ENCODE measurements at regions not wholly inside any gene's neighbourhood (a gene's known extent, or its start where the extent isn't known, plus 50 kb on each side); places are given as distances from the start of the nearest gene placed in this dataset.

DNA sequence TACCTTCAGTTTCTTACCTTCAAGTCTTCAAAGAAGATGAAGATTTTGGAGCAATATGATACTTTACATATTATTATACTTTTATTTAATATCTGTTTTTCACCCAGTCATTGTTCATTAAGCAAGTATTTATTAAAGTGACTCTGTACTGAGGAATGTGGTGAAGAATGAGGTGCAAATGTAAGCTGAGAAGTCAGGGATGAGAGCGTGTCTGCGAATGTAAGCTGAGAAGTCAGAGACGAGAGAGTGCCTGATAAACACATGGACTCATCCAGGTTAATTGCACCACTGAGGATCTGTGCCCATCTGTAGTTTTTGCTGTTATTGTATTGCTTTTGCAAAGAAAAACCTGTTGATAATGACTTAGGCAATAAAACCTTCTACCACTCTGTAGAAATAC is 211.9 kb upstream of the FAR2 start:
- Mint-ChIP-seq H3K4me1 (no peaks in the 10 kb centered on the region), H3K4me3 (no peak overlapping the region), H3K27me3 (no peaks in the 10 kb centered on the region), H3K27ac (no peak overlapping the region), H3K36me3 (ENCODE audit: low read depth) (no peaks in the 10 kb centered on the region), H3K9me3 (no peaks in the 10 kb centered on the region)
- ChIA-PET CTCF (no interaction called here), POLR2A (no interaction called here)
- DNase-seq: no peak

- Mint-ChIP-seq H3K4me1 (no peaks in the 10 kb centered on the region), H3K9me3 (no peaks in the 10 kb centered on the region), H3K4me3 (no peak overlapping the region), H3K27me3 (no peaks in the 10 kb centered on the region), H3K27ac (no peak overlapping the region), H3K36me3 (ENCODE audit: low read depth) (no peaks in the 10 kb centered on the region)
- DNase-seq: no peak
- ChIA-PET POLR2A (no interaction called here), CTCF (no interaction called here)
Measured at GRCh38 chr12:28938056-28938455, 211.0 kb upstream of the FAR2 start.

- ChIA-PET POLR2A (no interaction called here), CTCF (no interaction called here)
- H3K27me3 Mint-ChIP-seq: no peaks in the 10 kb centered on the region
- no peaks in the 10 kb centered on the region for H3K9me3 Mint-ChIP-seq
- DNase-seq: no peak
- H3K27ac Mint-ChIP-seq: no peak overlapping the region
- H3K4me3 Mint-ChIP-seq: no peak overlapping the region
- H3K36me3 Mint-ChIP-seq (ENCODE audit: low read depth): no peaks in the 10 kb centered on the region
- H3K4me1 Mint-ChIP-seq: no peaks in the 10 kb centered on the region
Measured at GRCh38 chr12:28938581-28939235, 210.4 kb upstream of the FAR2 start.

- Mint-ChIP-seq H3K4me3 (no peak overlapping the region), H3K9me3 (no peaks in the 10 kb centered on the region), H3K36me3 (ENCODE audit: low read depth) (no peaks in the 10 kb centered on the region), H3K4me1 (no peaks in the 10 kb centered on the region), H3K27me3 (no peaks in the 10 kb centered on the region), H3K27ac (no peak overlapping the region)
- POLR2A ChIA-PET: no interaction called here
- no peak for DNase-seq
- CTCF ChIA-PET: no interaction called here
Measured at GRCh38 chr12:28939427-28939826, 209.7 kb upstream of the FAR2 start.

DNA sequence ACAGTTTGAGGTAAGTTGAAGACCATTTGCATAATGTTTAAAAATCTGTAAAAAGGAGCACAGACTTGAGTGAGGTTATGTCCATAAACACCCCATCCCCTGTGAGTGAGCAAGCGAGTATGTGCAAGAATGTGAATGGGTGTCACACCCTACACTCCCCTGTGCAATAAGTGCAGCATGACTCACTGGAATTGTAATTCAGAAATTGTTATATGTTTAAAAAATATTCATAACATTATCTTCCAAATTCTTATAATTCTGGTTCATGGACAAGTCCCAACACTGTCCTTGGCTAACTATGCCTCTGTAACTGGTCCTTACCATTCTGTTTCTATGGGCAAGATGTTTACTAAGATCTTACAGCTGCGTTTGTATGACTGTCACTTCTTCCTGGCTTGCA is 207.8 kb upstream of the FAR2 start:
- CTCF ChIA-PET: no interaction called here
- H3K27ac Mint-ChIP-seq: no peak overlapping the region
- no peaks in the 10 kb centered on the region for H3K9me3 Mint-ChIP-seq
- no peaks in the 10 kb centered on the region for H3K4me1 Mint-ChIP-seq
- POLR2A ChIA-PET: no interaction called here
- no peaks in the 10 kb centered on the region for H3K36me3 Mint-ChIP-seq (ENCODE audit: low read depth)
- no peak overlapping the region for H3K4me3 Mint-ChIP-seq
- H3K27me3 Mint-ChIP-seq: no peaks in the 10 kb centered on the region
- no peak for DNase-seq

- POLR2A ChIA-PET: no interaction called here
- Mint-ChIP-seq H3K27me3 (no peaks in the 10 kb centered on the region), H3K36me3 (ENCODE audit: low read depth) (no peaks in the 10 kb centered on the region), H3K9me3 (no peaks in the 10 kb centered on the region), H3K27ac (no peak overlapping the region), H3K4me3 (no peak overlapping the region), H3K4me1 (no peaks in the 10 kb centered on the region)
- CTCF ChIA-PET: no interaction called here
- DNase-seq: no peak
Measured at GRCh38 chr12:28946361-28946760, 202.7 kb upstream of the FAR2 start.

DNA sequence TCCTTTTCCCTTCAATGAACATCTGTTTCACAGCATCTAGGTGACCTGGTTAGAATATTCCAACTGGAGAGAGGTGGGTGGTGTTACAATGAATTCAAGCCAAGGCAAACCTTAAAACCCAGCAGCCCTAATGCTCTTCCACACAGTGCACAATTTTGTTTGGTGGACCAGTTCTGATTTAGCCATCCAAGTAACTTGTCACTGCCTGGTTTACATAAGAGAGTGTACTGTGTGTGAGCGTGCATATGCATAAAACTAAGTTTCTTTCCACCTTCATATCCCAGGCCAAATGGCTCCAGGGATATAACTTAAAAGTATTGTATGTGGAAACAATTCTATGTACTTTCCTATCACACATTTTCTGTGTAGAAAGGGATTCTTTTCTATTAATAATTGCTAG is 200.4 kb upstream of the FAR2 start:
- ChIA-PET POLR2A (no interaction called here), CTCF (no interaction called here)
- Mint-ChIP-seq H3K27ac (no peak overlapping the region), H3K36me3 (ENCODE audit: low read depth) (no peaks in the 10 kb centered on the region), H3K9me3 (no peaks in the 10 kb centered on the region), H3K4me1 (no peaks in the 10 kb centered on the region), H3K4me3 (no peak overlapping the region), H3K27me3 (no peaks in the 10 kb centered on the region)
- DNase-seq: no peak

DNA sequence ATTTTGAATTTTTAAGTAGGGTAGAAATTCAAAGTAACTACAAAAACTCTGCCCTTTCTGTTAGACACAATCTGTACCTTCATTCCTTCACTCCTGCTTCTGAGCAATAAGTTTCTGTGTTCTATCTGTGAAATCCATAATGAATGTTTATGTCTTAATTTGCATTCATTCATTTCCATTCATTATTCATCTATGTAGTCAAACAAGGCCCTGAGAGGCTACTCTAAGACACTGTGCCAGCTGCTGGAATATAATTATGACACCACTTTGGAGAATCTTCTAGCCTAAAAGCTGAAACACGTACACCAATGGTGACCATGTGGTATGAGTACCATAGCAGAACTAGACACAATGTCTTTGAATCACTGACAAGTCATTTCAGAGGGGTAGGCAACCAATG is 199.9 kb upstream of the FAR2 start:
- Mint-ChIP-seq H3K4me1 (no peaks in the 10 kb centered on the region), H3K36me3 (ENCODE audit: low read depth) (no peaks in the 10 kb centered on the region), H3K27me3 (no peaks in the 10 kb centered on the region), H3K4me3 (no peak overlapping the region), H3K9me3 (no peaks in the 10 kb centered on the region), H3K27ac (no peak overlapping the region)
- CTCF ChIA-PET: no interaction called here
- POLR2A ChIA-PET: no interaction called here
- DNase-seq: no peak

GRCh38 chr12:28950049-28950448 is 199.0 kb upstream of the FAR2 start:
- no peak overlapping the region for H3K27ac Mint-ChIP-seq
- H3K9me3 Mint-ChIP-seq: no peaks in the 10 kb centered on the region
- CTCF ChIA-PET: no interaction called here
- DNase-seq: no peak
- H3K4me1 Mint-ChIP-seq: no peaks in the 10 kb centered on the region
- no peaks in the 10 kb centered on the region for H3K27me3 Mint-ChIP-seq
- POLR2A ChIA-PET: no interaction called here
- H3K36me3 Mint-ChIP-seq (ENCODE audit: low read depth): no peaks in the 10 kb centered on the region
- H3K4me3 Mint-ChIP-seq: no peak overlapping the region

DNA sequence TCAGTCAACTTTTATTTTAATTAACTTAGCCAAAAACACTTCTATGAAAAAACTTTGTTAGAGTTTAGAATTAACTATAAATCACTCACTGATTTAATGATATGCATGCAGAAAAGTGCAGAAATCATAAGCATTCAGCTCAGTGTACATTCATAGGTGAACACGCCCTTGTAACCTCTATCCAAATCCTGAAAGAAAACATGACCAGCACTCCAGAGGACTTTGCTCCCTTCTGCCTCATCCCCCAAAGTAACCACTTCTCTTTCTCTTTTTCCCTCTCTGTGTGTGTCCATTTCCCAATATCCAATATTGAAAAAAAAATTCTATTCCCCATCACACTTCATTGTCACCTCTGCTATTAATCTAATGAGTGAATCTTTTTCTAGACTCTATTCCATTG is 197.1 kb upstream of the FAR2 start:
- H3K4me1 Mint-ChIP-seq: no peaks in the 10 kb centered on the region
- DNase-seq: no peak
- no peaks in the 10 kb centered on the region for H3K36me3 Mint-ChIP-seq (ENCODE audit: low read depth)
- no peaks in the 10 kb centered on the region for H3K27me3 Mint-ChIP-seq
- no peak overlapping the region for H3K4me3 Mint-ChIP-seq
- ChIA-PET CTCF (no interaction called here), POLR2A (no interaction called here)
- H3K27ac Mint-ChIP-seq: no peak overlapping the region
- H3K9me3 Mint-ChIP-seq: no peaks in the 10 kb centered on the region

DNA sequence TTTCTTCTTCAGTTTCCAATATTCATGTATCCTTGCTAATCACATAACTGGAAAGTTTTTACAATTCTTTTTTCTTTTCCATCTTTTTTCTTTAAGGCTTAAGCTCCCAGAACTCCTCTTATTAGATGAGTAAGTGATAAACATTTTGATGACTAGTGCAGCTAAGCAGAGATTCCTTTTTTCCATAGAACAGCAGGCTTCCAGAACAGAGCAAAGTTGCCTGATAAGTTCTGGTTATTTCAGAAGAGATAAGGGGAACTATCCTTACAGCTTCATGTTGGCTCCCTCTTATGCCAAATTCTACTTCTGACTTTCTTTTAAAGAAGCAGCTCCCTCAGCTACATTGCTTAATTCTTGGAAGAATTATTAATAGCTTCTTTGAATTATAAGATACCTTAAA is 194.7 kb upstream of the FAR2 start:
- POLR2A ChIA-PET: no interaction called here
- no peaks in the 10 kb centered on the region for H3K4me1 Mint-ChIP-seq
- no peak overlapping the region for H3K4me3 Mint-ChIP-seq
- no peaks in the 10 kb centered on the region for H3K9me3 Mint-ChIP-seq
- CTCF ChIA-PET: interaction anchor here (0.7 kb wide), 1 partner anchor 254 kb away, joined by 3 read pairs; no protein-coding TSS in a partner anchor
- H3K36me3 Mint-ChIP-seq (ENCODE audit: low read depth): no peaks in the 10 kb centered on the region
- H3K27ac Mint-ChIP-seq: no peak overlapping the region
- peaks cover 6% of the 10 kb centered on the region for H3K27me3 Mint-ChIP-seq
- no peak for DNase-seq

DNA sequence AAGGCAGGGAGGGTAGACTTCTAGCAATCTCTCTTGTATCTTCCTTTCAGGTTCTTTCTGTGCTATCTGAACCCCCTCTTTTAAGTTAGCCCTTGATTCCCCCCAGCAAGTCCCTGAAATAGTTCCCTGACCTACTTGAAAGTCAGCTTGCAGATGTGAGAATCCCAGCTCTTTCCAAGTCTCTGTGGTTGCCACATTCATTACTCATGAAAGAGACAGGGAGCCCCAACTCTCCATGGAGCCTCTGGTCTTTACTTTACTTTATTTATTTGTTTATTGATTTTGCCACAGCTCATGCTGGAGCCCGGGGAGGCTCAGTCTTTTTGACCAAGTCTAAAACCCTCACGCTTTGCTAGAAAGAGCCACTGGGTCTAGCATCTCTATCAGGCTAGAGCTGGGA is 193.6 kb upstream of the FAR2 start:
- ChIA-PET POLR2A (no interaction called here), CTCF (no interaction called here)
- no peak overlapping the region for H3K27ac Mint-ChIP-seq
- no peaks in the 10 kb centered on the region for H3K36me3 Mint-ChIP-seq (ENCODE audit: low read depth)
- DNase-seq: no peak
- peaks cover 6% of the 10 kb centered on the region for H3K27me3 Mint-ChIP-seq
- no peaks in the 10 kb centered on the region for H3K4me1 Mint-ChIP-seq
- no peaks in the 10 kb centered on the region for H3K9me3 Mint-ChIP-seq
- no peak overlapping the region for H3K4me3 Mint-ChIP-seq

DNA sequence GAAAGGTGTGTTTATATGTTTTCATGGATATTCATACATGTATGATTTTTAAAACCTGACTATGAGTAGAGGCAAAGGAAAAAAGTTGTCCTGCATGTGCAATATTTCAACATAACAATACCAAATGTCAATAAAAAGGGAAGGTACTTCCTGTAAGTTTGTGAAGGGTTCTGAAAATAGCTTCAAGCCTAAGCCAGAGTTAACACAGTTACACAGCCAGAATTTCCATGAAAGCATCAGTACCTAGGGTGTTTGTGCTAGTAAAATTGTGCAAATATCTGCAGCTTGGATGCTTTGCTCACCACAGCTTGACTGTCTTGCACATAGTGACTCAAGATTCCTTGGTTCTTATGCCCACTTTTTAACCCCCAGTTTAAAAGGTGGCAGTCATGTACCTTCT is 193.1 kb upstream of the FAR2 start:
- Mint-ChIP-seq H3K27me3 (peaks cover 6% of the 10 kb centered on the region), H3K9me3 (no peaks in the 10 kb centered on the region), H3K27ac (no peak overlapping the region), H3K4me3 (no peak overlapping the region), H3K4me1 (no peaks in the 10 kb centered on the region), H3K36me3 (ENCODE audit: low read depth) (no peaks in the 10 kb centered on the region)
- ChIA-PET CTCF (no interaction called here), POLR2A (no interaction called here)
- no peak for DNase-seq

GRCh38 chr12:28958553-28959195 is 190.4 kb upstream of the FAR2 start:
- Mint-ChIP-seq H3K27ac (no peak overlapping the region), H3K9me3 (no peaks in the 10 kb centered on the region), H3K36me3 (ENCODE audit: low read depth) (no peaks in the 10 kb centered on the region), H3K4me1 (no peaks in the 10 kb centered on the region), H3K27me3 (peaks cover 11% of the 10 kb centered on the region), H3K4me3 (no peak overlapping the region)
- no peak for DNase-seq
- ChIA-PET POLR2A (no interaction called here), CTCF (no interaction called here)

All from activated CD4-positive, alpha-beta memory T cell treated with anti-CD3 and anti-CD28 coated beads, Interleukin-2, amount 10 ng/mL, durations not matched to agents 7 days and 5 days (primary cell).